H1 (cell line): ENCODE measurements at regions not wholly inside any gene's neighbourhood (a gene's known extent, or its start where the extent isn't known, plus 50 kb on each side); places are given as distances from the start of the nearest gene placed in this dataset.
A peak's percentile ranks its signal among the peaks of the same experiment; 100 is the strongest.

Experiments used
- CTCF ChIA-PET: fragments of 300-600 bp; sonication (Branson Sonifier 250); formaldehyde crosslinking; loops from one replicate; lab custom pipeline; 2021; ENCODE audit not compliant: partially characterized antibody; lab: Charles Lee
- POLR2A ChIA-PET: fragments of 300-600 bp; sonication (Branson Sonifier 250); formaldehyde crosslinking; loops from one replicate; lab custom pipeline; 2021; ENCODE audit warnings: inconsistent platforms; ENCODE audit not compliant: partially characterized antibody; lab: Charles Lee
- DNase-seq, 2 experiments: peaks; one replicate each; pipeline versions ENCODE4 v3.0.0 to v3.0.0-alpha.2; 2010 to 2022; ENCODE audit warnings: low spot score in 2 of 2, low read depth in 1 of 2, mixed read lengths in 1 of 2
- FAIRE-seq: peaks from 2 replicates; lab custom pipeline; 2011; peaks lifted over from hg19 to GRCh38; lab: Jason Lieb, UNC
- H2AFZ ChIP-seq: 2 replicates; pipeline ENCODE4 v1.8.1; 2012; ENCODE audit warnings: low read length, inconsistent platforms
- H2AK5ac ChIP-seq: 2 replicates; pipeline ENCODE4 v1.6.1; 2013; ENCODE audit warnings: low read depth, low read length
- H2BK120ac ChIP-seq: replicated peaks from 2 replicates; pipeline ENCODE3; 2013; ENCODE audit warnings: low read depth, low read length, inconsistent platforms
- H2BK12ac ChIP-seq: 2 replicates; pipeline ENCODE4 v1.6.1; 2013; ENCODE audit warnings: low read depth, low read length
- H2BK15ac ChIP-seq: 2 replicates; pipeline ENCODE4 v1.6.1; 2013; ENCODE audit warnings: low read length
- H2BK20ac ChIP-seq: 2 replicates; pipeline ENCODE4 v1.6.1; 2013; ENCODE audit warnings: low read length
- H2BK5ac ChIP-seq: 2 replicates; pipeline ENCODE4 v1.6.1; 2013; ENCODE audit warnings: low read depth, low read length
- H3K14ac ChIP-seq: 2 replicates; pipeline ENCODE4 v1.6.1; 2013; ENCODE audit warnings: inconsistent platforms; ENCODE audit not compliant: insufficient read length
- H3K18ac ChIP-seq: 2 replicates; pipeline ENCODE4 v1.6.1; 2013; ENCODE audit warnings: low read length; ENCODE audit errors: extremely low read depth
- H3K23ac ChIP-seq: 2 replicates; pipeline ENCODE4 v1.6.1; 2013; ENCODE audit warnings: inconsistent platforms; ENCODE audit not compliant: insufficient read length
- H3K23me2 ChIP-seq: 2 replicates; pipeline ENCODE4 v1.6.1; 2013; ENCODE audit warnings: low read depth, low read length
- H3K27ac ChIP-seq: 2 replicates; pipeline ENCODE4 v1.6.1; 2011; ENCODE audit warnings: low read depth, low read length, inconsistent platforms
- H3K27me3 ChIP-seq, 4 experiments: replicated peaks in 1 of 4; 1 replicate in 1 of 4; 2 replicates in 3 of 4; pipeline versions ENCODE4 v1.6.1 to v1.8.1; 2011 to 2013; ENCODE audit warnings: low read length in 3 of 4, mild to moderate bottlenecking in 3 of 4, inconsistent platforms in 2 of 4, mixed read lengths in 2 of 4, moderate library complexity in 1 of 4; ENCODE audit not compliant: control insufficient read depth in 3 of 4, insufficient read depth in 3 of 4; ENCODE audit errors: extremely low read depth in 1 of 4
- H3K36me3 ChIP-seq, 4 experiments: 2 replicates each; pipeline versions ENCODE4 v1.6.1 to v1.8.1; 2011 to 2013; ENCODE audit warnings: mild to moderate bottlenecking in 4 of 4, low read length in 3 of 4, moderate library complexity in 2 of 4, control low read depth in 1 of 4, inconsistent platforms in 1 of 4; ENCODE audit not compliant: insufficient read depth in 4 of 4, control insufficient read depth in 2 of 4
- H3K4ac ChIP-seq: replicated peaks from 2 replicates; pipeline ENCODE3; 2013; ENCODE audit warnings: low read length, low read depth, mixed read lengths, inconsistent platforms; ENCODE audit not compliant: insufficient read length
- H3K4me1 ChIP-seq, 4 experiments: replicated peaks in 1 of 4; 1 replicate in 1 of 4; 2 replicates in 3 of 4; pipeline versions ENCODE4 v1.6.1 to v1.8.1; 2011 to 2013; ENCODE audit warnings: low read length in 3 of 4, inconsistent platforms in 2 of 4, mixed read lengths in 1 of 4; ENCODE audit not compliant: insufficient read depth in 4 of 4, control insufficient read depth in 3 of 4
- H3K4me2 ChIP-seq, 2 experiments: 2 replicates each; pipeline versions ENCODE4 v1.6.1 to v1.8.1; 2011 to 2013; ENCODE audit warnings: low read depth in 2 of 2, low read length in 2 of 2, control low read depth in 1 of 2, inconsistent platforms in 1 of 2, mild to moderate bottlenecking in 1 of 2; ENCODE audit not compliant: insufficient read depth in 1 of 2
- H3K4me3 ChIP-seq, 4 experiments: fragments of 200-600, 300-600 bp in 1 of 4; sonication (generic), shearing (Covaris generic), sonication (Bioruptor Twin) in 1 of 4; 2 replicates each; pipeline versions ENCODE4 v1.5.1 to v1.8.1; 2011 to 2016; ENCODE audit warnings: low read length in 4 of 4, low read depth in 3 of 4, control low read depth in 2 of 4, inconsistent platforms in 2 of 4, mild to moderate bottlenecking in 2 of 4, mixed read lengths in 1 of 4, moderate library complexity in 1 of 4; ENCODE audit not compliant: insufficient read depth in 2 of 4; ENCODE audit errors: extremely low read depth in 1 of 4
- H3K56ac ChIP-seq: replicated peaks from 2 replicates; pipeline ENCODE3; 2013; ENCODE audit warnings: low read depth, mild to moderate bottlenecking, mixed read lengths, low read length, inconsistent platforms; ENCODE audit not compliant: insufficient read length
- H3K79me1 ChIP-seq: 2 replicates; pipeline ENCODE4 v1.6.1; 2013; ENCODE audit warnings: low read depth, low read length, control low read depth
- H3K79me2 ChIP-seq, 2 experiments: 2 replicates each; pipeline versions ENCODE4 v1.6.1 to v1.8.1; 2012 to 2013; ENCODE audit warnings: low read length in 2 of 2, mild to moderate bottlenecking in 2 of 2, inconsistent platforms in 1 of 2; ENCODE audit not compliant: insufficient read depth in 2 of 2, control insufficient read depth in 1 of 2
- H3K9ac ChIP-seq, 4 experiments: replicated peaks in 1 of 4; 1 replicate in 1 of 4; 2 replicates in 3 of 4; pipeline versions ENCODE4 v1.6.1 to v1.8.1; 2011 to 2013; ENCODE audit warnings: low read depth in 3 of 4, low read length in 3 of 4, control low read depth in 2 of 4, mild to moderate bottlenecking in 2 of 4, moderate library complexity in 2 of 4, inconsistent platforms in 1 of 4; ENCODE audit errors: extremely low read depth in 1 of 4
- H3K9me3 ChIP-seq, 2 experiments: 2 replicates each; pipeline versions ENCODE4 v1.6.1 to v1.8.1; 2012 to 2013; ENCODE audit warnings: mild to moderate bottlenecking in 2 of 2, moderate library complexity in 2 of 2, control low read depth in 1 of 2, inconsistent platforms in 1 of 2, low read depth in 1 of 2, low read length in 1 of 2, mixed read lengths in 1 of 2; ENCODE audit not compliant: insufficient read depth in 2 of 2
- H4K20me1 ChIP-seq, 2 experiments: replicated peaks in 1 of 2; 2 replicates each; pipeline versions ENCODE3 to v1.8.1; 2011 to 2013; ENCODE audit warnings: inconsistent platforms in 2 of 2, low read length in 2 of 2, mild to moderate bottlenecking in 1 of 2; ENCODE audit not compliant: insufficient read depth in 2 of 2, control insufficient read depth in 1 of 2
- H4K5ac ChIP-seq: 2 replicates; pipeline ENCODE4 v1.6.1; 2013; ENCODE audit warnings: low read length, low read depth, mixed read lengths, inconsistent platforms; ENCODE audit not compliant: insufficient read length
- H4K8ac ChIP-seq: 2 replicates; pipeline ENCODE4 v1.8.0; 2013; ENCODE audit warnings: mild to moderate bottlenecking, moderate library complexity, low read length, inconsistent platforms; ENCODE audit not compliant: insufficient read depth; ENCODE audit errors: extremely low read depth
- H4K91ac ChIP-seq: replicated peaks from 2 replicates; pipeline ENCODE3; 2013; ENCODE audit warnings: low read length, mixed read lengths, inconsistent platforms; ENCODE audit not compliant: insufficient read length
- HDAC6 ChIP-seq: IDR thresholded peaks from one replicate; pipeline ENCODE4 v1.7.1; 2012; ENCODE audit warnings: low read depth, mild to moderate bottlenecking, inconsistent platforms, low read length, moderate library complexity
- WGBS, 2 experiments: shearing (Covaris generic) in 1 of 2; methylation state at CpG; one replicate each; pipeline versions ENCODE4 v1.1.6 to v1.1.7; 2013 to 2015; ENCODE audit warnings: low lambda C conversion rate in 2 of 2, mixed read lengths in 2 of 2, inconsistent platforms in 1 of 2, low coverage in 1 of 2, missing lambda C conversion rate in 1 of 2; ENCODE audit not compliant: insufficient replicate concordance in 2 of 2, insufficient coverage in 1 of 2, insufficient read length in 1 of 2; ENCODE audit errors: extremely low coverage in 1 of 2, missing lambda C conversion rate in 1 of 2; 5-methylcytosine and 5-hydroxymethylcytosine counted together
- TF ChIP-seq, protein P1 (sequence below): IDR thresholded peaks from 2 replicates; pipeline ENCODE4 v1.6.1; 2012; ENCODE audit warnings: inconsistent platforms

- Histone ChIP-seq H3K14ac (no peak overlapping the region), H3K79me1 (no peaks in the 10 kb centered on the region), H3K4me1 (peaks cover 0 to 10% (median 4%) of the 10 kb centered on the region in 4 experiments; a peak in 3 of 7 replicates), H3K23ac (no peak overlapping the region), H4K5ac (peak overlapping the region; percentile 21), H4K8ac (no peak overlapping the region), H3K23me2 (no peaks in the 10 kb centered on the region), H3K18ac (no peak overlapping the region), H2AK5ac (no peak overlapping the region), H4K20me1 (no peaks in the 10 kb centered on the region), H3K4me3 (no peak overlapping the region), H3K27ac (no peak overlapping the region), H2BK5ac (no peak overlapping the region), H3K4me2 (no peak overlapping the region), H2BK120ac (peak overlapping the region; percentile 44), H3K27me3 (no peaks in the 10 kb centered on the region), H4K91ac (no peak overlapping the region), H2BK20ac (peak overlapping the region; percentile 64), H3K9ac (no peak overlapping the region), H3K36me3 (no peaks in the 10 kb centered on the region; a peak in 1 of 8 replicates), H3K9me3 (no peaks in the 10 kb centered on the region), H2AFZ (no peak overlapping the region), H3K56ac (no peak overlapping the region), H2BK12ac (no peak overlapping the region), H3K79me2 (no peaks in the 10 kb centered on the region), H2BK15ac (no peak overlapping the region), H3K4ac (no peak overlapping the region)
- ChIA-PET CTCF (no interaction called here), POLR2A (no interaction called here)
- no peak for DNase-seq
- no peak for FAIRE-seq
- 72% methylated on average over 1 of the region's 1 CpG; no CpG with 5 or more reads in 1 of the 2 experiments for WGBS, 2 experiments
- TF ChIP-seq, protein P1, sequence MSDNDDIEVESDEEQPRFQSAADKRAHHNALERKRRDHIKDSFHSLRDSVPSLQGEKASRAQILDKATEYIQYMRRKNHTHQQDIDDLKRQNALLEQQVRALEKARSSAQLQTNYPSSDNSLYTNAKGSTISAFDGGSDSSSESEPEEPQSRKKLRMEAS = no peak
- TF ChIP-seq HDAC6 = no peak
Observed at GRCh38 chr5:44945743-44946142, 137.0 kb downstream of the MRPS30 start.
